A673 (cell line): ENCODE measurements at regions not wholly inside any gene's neighbourhood (a gene's known extent, or its start where the extent isn't known, plus 50 kb on each side); places are given as distances from the start of the nearest gene placed in this dataset.
"Not testable (repeated sequence)": the region's sequence is repeated elsewhere in the genome, so short reads cannot be mapped to it uniquely, and the experiment has no call there.

Source experiments
- EZH2 ChIP-seq: fragments of 200-600 bp; sonication (generic); IDR thresholded peaks from 2 replicates; pipeline ENCODE4 v1.6.1; 2017; ENCODE audit warnings: borderline replicate concordance, low read depth, mild to moderate bottlenecking, mixed read lengths, antibody characterized with exemption, low read length; ENCODE audit not compliant: poor library complexity, severe bottlenecking
- TF ChIP-seq, protein P1 (sequence below): fragments of 300-800, 200-600 bp; sonication (generic); conservative IDR thresholded peaks from 2 replicates; pipeline ENCODE4 v1.5.1; 2017; ENCODE audit warnings: low read depth, mild to moderate bottlenecking, antibody characterized with exemption, low read length, moderate library complexity, mixed read lengths

DNA sequence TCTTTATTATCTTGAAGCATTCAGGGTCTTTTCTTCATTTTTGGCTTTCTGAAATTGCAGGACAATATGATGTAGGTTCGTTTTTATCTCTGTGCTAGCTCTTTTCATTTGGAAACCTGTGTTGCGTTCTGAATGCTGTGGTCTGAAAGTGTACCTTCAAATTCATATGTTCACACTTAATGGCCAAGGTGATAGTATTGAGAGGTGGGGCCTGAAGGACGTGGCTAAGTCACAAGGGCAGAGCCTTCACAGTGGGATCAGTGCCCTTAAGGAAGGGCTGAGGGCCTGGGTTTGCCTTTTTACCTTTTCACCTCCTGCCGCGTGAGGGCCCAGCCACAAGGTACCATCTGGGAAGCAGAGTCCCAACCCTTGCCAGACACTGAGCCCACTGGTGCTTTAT lies 93.8 kb upstream of the SAMD11 start:
- TF ChIP-seq, protein P1, sequence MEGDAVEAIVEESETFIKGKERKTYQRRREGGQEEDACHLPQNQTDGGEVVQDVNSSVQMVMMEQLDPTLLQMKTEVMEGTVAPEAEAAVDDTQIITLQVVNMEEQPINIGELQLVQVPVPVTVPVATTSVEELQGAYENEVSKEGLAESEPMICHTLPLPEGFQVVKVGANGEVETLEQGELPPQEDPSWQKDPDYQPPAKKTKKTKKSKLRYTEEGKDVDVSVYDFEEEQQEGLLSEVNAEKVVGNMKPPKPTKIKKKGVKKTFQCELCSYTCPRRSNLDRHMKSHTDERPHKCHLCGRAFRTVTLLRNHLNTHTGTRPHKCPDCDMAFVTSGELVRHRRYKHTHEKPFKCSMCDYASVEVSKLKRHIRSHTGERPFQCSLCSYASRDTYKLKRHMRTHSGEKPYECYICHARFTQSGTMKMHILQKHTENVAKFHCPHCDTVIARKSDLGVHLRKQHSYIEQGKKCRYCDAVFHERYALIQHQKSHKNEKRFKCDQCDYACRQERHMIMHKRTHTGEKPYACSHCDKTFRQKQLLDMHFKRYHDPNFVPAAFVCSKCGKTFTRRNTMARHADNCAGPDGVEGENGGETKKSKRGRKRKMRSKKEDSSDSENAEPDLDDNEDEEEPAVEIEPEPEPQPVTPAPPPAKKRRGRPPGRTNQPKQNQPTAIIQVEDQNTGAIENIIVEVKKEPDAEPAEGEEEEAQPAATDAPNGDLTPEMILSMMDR, result not testable (repeated sequence)
- TF ChIP-seq EZH2, result not testable (repeated sequence)
